ENCODE measurements at regions not wholly inside any gene's neighbourhood (a gene's known extent, or its start where the extent isn't known, plus 50 kb on each side); places are given as distances from the start of the nearest gene placed in this dataset.

DNA sequence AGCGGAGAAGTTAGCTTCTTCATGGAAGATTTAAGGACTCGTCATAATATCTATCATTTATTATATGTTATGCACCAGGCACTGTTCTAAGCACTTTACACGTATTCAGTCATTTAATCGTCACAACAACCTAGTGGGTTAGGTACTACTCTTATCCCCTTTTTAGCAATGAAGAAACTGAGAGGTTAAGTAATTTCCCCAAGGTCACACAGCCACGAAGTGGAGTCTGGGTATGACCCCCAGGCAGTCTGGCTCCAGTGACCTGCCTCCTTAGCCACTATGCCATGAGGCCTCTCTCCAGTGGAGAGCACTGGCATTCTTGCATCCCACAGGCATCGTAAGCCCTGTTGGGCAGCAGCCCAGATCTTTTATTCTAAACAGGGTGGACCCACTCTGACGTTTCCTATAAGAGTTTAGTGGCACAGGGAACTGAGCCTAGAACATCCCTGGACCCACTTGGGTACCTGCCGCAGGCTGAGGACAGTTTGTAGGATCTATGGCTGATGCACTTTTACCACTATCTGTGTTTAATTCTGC is 123.0 kb downstream of the NAV1 start:
- H3K9me3 ChIP-seq (ENCODE audit: low read depth), result no peaks in the 10 kb centered on the region
- H3K4me1 ChIP-seq (ENCODE audit: insufficient read depth), result peaks cover 4% of the 10 kb centered on the region
- H3K9ac ChIP-seq, result no peak overlapping the region
- H3K4me3 ChIP-seq, result no peak overlapping the region
- peaks cover 100% of the 10 kb centered on the region for H3K79me2 ChIP-seq (ENCODE audit: insufficient read depth)
- peaks cover 23% of the 10 kb centered on the region; the same call in 1 of the 2 replicates for H4K20me1 ChIP-seq (ENCODE audit: insufficient read depth)
- no peaks in the 10 kb centered on the region for H3K9me2 ChIP-seq (ENCODE audit: insufficient read depth)
- H3F3A ChIP-seq (ENCODE audit: insufficient read depth), result peaks cover 24% of the 10 kb centered on the region
- WGBS, 2 experiments (ENCODE audit: low coverage in 1 of 2, low lambda C conversion rate in 2 of 2, missing lambda C conversion rate in 2 of 2), result 90% methylated on average over 8 of the region's 8 CpGs
- in situ Hi-C loops (cut with MboI), result no loop called here
- no peak overlapping the region for H2AFZ ChIP-seq
- TF ChIP-seq EZH2 (IDR thresholded peaks at IDR 0.05; ENCODE audit: insufficient read depth, poor library complexity, severe bottlenecking), result no peak
- no peak for TF ChIP-seq EZH2phosphoT487 (IDR thresholded peaks at IDR 0.05; ENCODE audit: insufficient read depth, low read depth)
- H3K36me3 ChIP-seq (ENCODE audit: low read depth), result no peaks in the 10 kb centered on the region; the same call in 1 of the 2 replicates
- no peak for DNase-seq
- H3K27ac ChIP-seq, result no peak overlapping the region
- no peaks in the 10 kb centered on the region for H3K27me3 ChIP-seq (replicated peaks; ENCODE audit: insufficient read depth)
- no peak overlapping the region for H3K4me2 ChIP-seq (ENCODE audit: unreplicated experiment)

GRCh38 chr1:201662646-201663045 is 123.7 kb downstream of the NAV1 start:
- Histone ChIP-seq H3K9ac (no peak overlapping the region), H3K9me2 (ENCODE audit: insufficient read depth) (no peaks in the 10 kb centered on the region), H3K4me2 (ENCODE audit: unreplicated experiment) (no peak overlapping the region), H3K36me3 (ENCODE audit: low read depth) (no peaks in the 10 kb centered on the region; the same call in 1 of the 2 replicates), H3K9me3 (ENCODE audit: low read depth) (no peaks in the 10 kb centered on the region), H3K4me3 (no peak overlapping the region), H3K27me3 (replicated peaks; ENCODE audit: insufficient read depth) (no peaks in the 10 kb centered on the region), H3K79me2 (ENCODE audit: insufficient read depth) (peaks cover 100% of the 10 kb centered on the region), H3K27ac (no peak overlapping the region), H3F3A (ENCODE audit: insufficient read depth) (peaks cover 17% of the 10 kb centered on the region; the same call in 1 of the 2 replicates), H2AFZ (no peak overlapping the region), H4K20me1 (ENCODE audit: insufficient read depth) (peaks cover 23% of the 10 kb centered on the region; the same call in 1 of the 2 replicates), H3K4me1 (ENCODE audit: insufficient read depth) (no peaks in the 10 kb centered on the region)
- in situ Hi-C loops (cut with MboI), result no loop called here
- DNase-seq, result no peak
- no peak for TF ChIP-seq EZH2phosphoT487 (IDR thresholded peaks at IDR 0.05; ENCODE audit: insufficient read depth, low read depth)
- no peak for TF ChIP-seq EZH2 (IDR thresholded peaks at IDR 0.05; ENCODE audit: insufficient read depth, poor library complexity, severe bottlenecking)
- 98 to 100% methylated on average over 2 of the region's 2 CpGs for WGBS, 2 experiments (ENCODE audit: low coverage in 1 of 2, low lambda C conversion rate in 2 of 2, missing lambda C conversion rate in 2 of 2)

DNA sequence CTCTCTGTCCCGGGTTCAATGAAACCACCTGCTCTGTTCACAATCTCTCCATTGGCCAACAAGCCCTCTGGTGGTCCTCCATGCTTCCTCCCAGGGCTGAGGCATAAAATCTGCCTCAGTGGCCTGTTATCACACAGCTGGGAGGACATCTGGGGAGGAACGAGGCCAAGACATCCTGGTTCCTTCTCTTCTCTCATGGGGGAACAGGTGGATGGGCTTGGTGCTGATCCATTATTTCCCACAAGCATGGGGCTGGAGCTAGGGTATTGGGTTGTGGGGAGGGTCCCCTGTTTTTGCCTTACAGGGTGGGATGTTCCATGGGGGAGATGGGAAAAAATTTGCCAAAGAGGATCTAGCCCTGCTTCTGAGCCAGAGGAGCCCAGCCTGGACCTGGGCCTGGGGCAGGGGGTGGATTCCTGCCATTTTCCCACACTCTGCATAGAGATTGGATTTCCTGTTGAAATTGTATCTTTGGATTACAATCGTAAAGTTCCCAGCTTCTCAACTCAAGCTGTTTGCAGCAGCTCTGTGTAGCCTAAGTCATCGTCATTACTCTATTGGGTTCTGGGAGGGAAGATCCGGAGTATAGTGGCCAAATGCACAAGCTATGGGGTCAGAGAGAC is 124.7 kb downstream of the NAV1 start:
- Histone ChIP-seq H3K27ac (no peak overlapping the region), H3K36me3 (ENCODE audit: low read depth) (no peaks in the 10 kb centered on the region; the same call in 1 of the 2 replicates), H3K4me3 (no peak overlapping the region), H3K4me2 (ENCODE audit: unreplicated experiment) (no peak overlapping the region), H3K9me2 (ENCODE audit: insufficient read depth) (no peaks in the 10 kb centered on the region), H3K9me3 (ENCODE audit: low read depth) (no peaks in the 10 kb centered on the region), H3K4me1 (ENCODE audit: insufficient read depth) (no peaks in the 10 kb centered on the region), H4K20me1 (ENCODE audit: insufficient read depth) (peaks cover 24% of the 10 kb centered on the region; the same call in 1 of the 2 replicates), H3K79me2 (ENCODE audit: insufficient read depth) (peaks cover 100% of the 10 kb centered on the region), H3K9ac (no peak overlapping the region), H2AFZ (no peak overlapping the region), H3K27me3 (replicated peaks; ENCODE audit: insufficient read depth) (no peaks in the 10 kb centered on the region), H3F3A (ENCODE audit: insufficient read depth) (peaks cover 9% of the 10 kb centered on the region; the same call in 1 of the 2 replicates)
- DNase-seq, result no peak
- 90 to 95% methylated on average over 5 of the region's 5 CpGs for WGBS, 2 experiments (ENCODE audit: low coverage in 1 of 2, low lambda C conversion rate in 2 of 2, missing lambda C conversion rate in 2 of 2)
- TF ChIP-seq EZH2 (IDR thresholded peaks at IDR 0.05; ENCODE audit: insufficient read depth, poor library complexity, severe bottlenecking) (no peak), EZH2phosphoT487 (IDR thresholded peaks at IDR 0.05; ENCODE audit: insufficient read depth, low read depth) (no peak)
- in situ Hi-C loops (cut with MboI), result no loop called here

- DNase-seq, result no peak
- WGBS, 2 experiments (ENCODE audit: low coverage in 1 of 2, low lambda C conversion rate in 2 of 2, missing lambda C conversion rate in 2 of 2), result 68 to 72% methylated on average over 8 of the region's 8 CpGs
- in situ Hi-C loops (cut with MboI), result no loop called here
- Histone ChIP-seq H3K9ac (no peak overlapping the region), H3K27ac (no peak overlapping the region), H3K9me3 (ENCODE audit: low read depth) (no peaks in the 10 kb centered on the region), H3K4me2 (ENCODE audit: unreplicated experiment) (no peak overlapping the region), H3K79me2 (ENCODE audit: insufficient read depth) (peaks cover 100% of the 10 kb centered on the region), H3K4me1 (ENCODE audit: insufficient read depth) (no peaks in the 10 kb centered on the region), H4K20me1 (ENCODE audit: insufficient read depth) (peaks cover 24% of the 10 kb centered on the region; the same call in 1 of the 2 replicates), H3F3A (ENCODE audit: insufficient read depth) (peaks cover 14% of the 10 kb centered on the region), H3K9me2 (ENCODE audit: insufficient read depth) (no peaks in the 10 kb centered on the region), H3K27me3 (replicated peaks; ENCODE audit: insufficient read depth) (no peaks in the 10 kb centered on the region), H3K36me3 (ENCODE audit: low read depth) (no peaks in the 10 kb centered on the region; the same call in 1 of the 2 replicates), H2AFZ (no peak overlapping the region), H3K4me3 (no peak overlapping the region)
- TF ChIP-seq EZH2 (IDR thresholded peaks at IDR 0.05; ENCODE audit: insufficient read depth, poor library complexity, severe bottlenecking), result no peak
- TF ChIP-seq EZH2phosphoT487 (IDR thresholded peaks at IDR 0.05; ENCODE audit: insufficient read depth, low read depth), result no peak
Measured at GRCh38 chr1:201665036-201665435, 126.1 kb downstream of the NAV1 start.

All from GM23248 (cell line).